Upper lobe of left lung (tissue), 4 donors: ENCODE measurements at regions not wholly inside any gene's neighbourhood (a gene's known extent, or its start where the extent isn't known, plus 50 kb on each side); places are given as distances from the start of the nearest gene placed in this dataset.

Experiments used
- POLR2A ChIP-seq, 4 donors: fragments of 450-650 bp; IDR thresholded peaks; one replicate each; pipeline ENCODE4 v1.5.1; 2016 to 2017; ENCODE audit warnings: antibody characterized with exemption in 4 of 4, mild to moderate bottlenecking in 2 of 4
- POLR2AphosphoS5 ChIP-seq, 2 donors: sonication (generic); formaldehyde crosslinking; IDR thresholded peaks; one replicate each; pipeline ENCODE4 v1.5.1; 2017; ENCODE audit warnings: antibody characterized with exemption in 2 of 2

GRCh38 chr6:6978731-6979130 lies 129.0 kb upstream of the RREB1 start:
- TF ChIP-seq POLR2AphosphoS5 (IDR thresholded peaks at IDR 0.05) (no peak), POLR2A (IDR thresholded peaks at IDR 0.05) (no peak)
